HG02884 (cell line): ENCODE measurements at regions not wholly inside any gene's neighbourhood (a gene's known extent, or its start where the extent isn't known, plus 50 kb on each side); places are given as distances from the start of the nearest gene placed in this dataset.
"Not testable (repeated sequence)": the region's sequence is repeated elsewhere in the genome, so short reads cannot be mapped to it uniquely, and the experiment has no call there.

ENCODE experiments used
- ATAC-seq: cut with Tn5 transposase; IDR thresholded peaks from one replicate; pipeline ENCODE4 v1.9.1; 2021; ENCODE audit warnings: mild to moderate bottlenecking, moderate library complexity; ENCODE audit not compliant: unreplicated experiment

- no peak for ATAC-seq
Measured at GRCh38 chr2:47964277-47964676, 58.0 kb upstream of the FBXO11 start.

DNA sequence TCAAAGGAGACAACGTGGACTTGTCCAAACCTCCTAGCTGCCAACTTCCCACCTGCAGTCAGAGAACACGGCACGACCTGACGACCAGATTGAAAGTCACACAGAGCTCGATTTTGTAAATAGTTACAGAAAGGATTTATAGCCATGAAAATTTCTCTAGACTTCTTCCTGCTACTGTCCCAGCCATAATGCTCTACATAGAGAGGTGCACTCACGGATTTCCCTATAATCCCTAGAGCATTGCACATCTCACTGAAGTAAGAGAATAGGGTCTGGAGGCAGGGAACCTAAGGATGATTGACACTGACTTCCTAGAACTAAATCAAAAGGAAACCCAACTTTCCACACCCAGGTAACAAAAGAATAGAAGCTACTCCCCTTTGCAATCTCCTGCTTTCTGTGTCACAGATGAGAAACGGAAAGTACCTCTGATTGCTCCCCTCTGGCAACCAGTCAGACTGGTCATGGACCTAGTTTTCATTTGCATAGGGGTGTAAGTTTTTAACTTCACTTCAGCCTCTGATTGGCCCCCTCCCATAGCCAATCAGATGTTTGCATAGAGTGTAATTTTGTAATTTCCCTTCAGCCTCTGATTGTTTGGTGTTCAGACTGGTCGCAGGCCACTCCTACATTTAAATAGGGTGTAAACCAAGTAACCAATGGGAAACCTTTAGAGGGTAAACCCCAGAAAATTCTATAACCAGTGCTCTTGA lies 58.6 kb upstream of the FBXO11 start:
- ATAC-seq = no peak

GRCh38 chr2:47976728-47977127 lies 70.4 kb upstream of the FBXO11 start:
- ATAC-seq = not testable (repeated sequence)

GRCh38 chr2:47984041-47984440 lies 77.7 kb upstream of the FBXO11 start:
- no peak for ATAC-seq

DNA sequence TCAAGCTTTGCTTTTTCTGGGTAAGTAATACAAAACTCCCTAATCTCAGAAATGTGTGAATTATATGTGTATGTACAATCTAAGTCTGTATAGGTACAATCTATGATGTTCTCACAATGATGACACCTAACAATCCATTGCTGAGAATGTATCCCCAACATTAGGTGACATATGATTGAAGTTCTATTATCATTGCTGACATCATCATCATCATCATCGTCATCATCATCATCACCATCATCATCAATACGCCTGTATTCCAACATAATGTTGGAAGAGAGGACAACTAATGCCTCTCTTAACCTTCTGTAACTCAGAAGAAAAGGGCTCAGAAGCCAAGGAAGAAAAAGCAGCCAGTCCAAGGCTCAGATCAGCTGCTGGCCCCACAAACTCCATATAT lies 84.2 kb upstream of the FBXO11 start:
- ATAC-seq = no peak

GRCh38 chr2:47992671-47993070 lies 86.4 kb upstream of the FBXO11 start:
- ATAC-seq = no peak

DNA sequence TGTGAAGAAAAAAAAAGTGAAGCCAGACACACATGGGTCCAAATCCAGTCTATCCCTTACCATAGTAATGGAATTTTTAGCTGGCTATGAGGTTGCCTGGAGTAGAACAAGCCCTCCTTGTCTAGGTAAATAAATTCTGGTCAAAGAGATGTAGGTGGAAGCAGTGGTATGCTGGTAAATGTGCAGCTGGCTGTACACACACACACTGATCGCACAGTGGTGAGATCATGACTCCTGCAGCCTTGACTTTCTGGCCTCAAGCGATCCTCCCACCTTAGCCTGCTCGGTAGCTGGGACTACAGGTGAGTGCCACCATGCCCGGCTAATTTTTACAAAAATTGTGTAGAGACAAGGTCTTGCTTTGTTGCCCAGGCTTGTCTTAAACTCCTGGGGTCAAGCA lies 90.5 kb upstream of the FBXO11 start:
- ATAC-seq = no peak

DNA sequence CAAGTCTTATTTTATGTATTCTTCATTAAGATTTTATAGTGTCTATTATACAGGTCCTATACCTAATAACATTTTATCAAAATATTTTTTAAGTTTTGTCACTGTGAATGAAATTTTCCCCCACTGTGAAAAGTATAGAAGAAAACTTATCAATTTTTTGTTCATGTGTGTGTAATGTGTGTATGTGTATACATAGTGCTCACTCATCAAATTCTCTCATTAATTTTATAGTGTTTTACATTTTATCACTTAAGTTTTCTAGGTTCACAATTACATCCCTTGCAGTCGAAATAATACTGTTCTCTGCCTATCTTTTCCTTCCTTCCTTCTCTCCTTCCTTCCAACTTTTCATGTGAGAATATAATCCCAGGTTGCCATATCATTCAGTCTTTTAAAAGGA lies 93.2 kb upstream of the FBXO11 start:
- ATAC-seq = no peak

GRCh38 chr2:48001498-48001897 lies 95.2 kb upstream of the FBXO11 start:
- no peak for ATAC-seq

GRCh38 chr2:48006094-48006493 lies 99.8 kb upstream of the FBXO11 start:
- no peak for ATAC-seq

DNA sequence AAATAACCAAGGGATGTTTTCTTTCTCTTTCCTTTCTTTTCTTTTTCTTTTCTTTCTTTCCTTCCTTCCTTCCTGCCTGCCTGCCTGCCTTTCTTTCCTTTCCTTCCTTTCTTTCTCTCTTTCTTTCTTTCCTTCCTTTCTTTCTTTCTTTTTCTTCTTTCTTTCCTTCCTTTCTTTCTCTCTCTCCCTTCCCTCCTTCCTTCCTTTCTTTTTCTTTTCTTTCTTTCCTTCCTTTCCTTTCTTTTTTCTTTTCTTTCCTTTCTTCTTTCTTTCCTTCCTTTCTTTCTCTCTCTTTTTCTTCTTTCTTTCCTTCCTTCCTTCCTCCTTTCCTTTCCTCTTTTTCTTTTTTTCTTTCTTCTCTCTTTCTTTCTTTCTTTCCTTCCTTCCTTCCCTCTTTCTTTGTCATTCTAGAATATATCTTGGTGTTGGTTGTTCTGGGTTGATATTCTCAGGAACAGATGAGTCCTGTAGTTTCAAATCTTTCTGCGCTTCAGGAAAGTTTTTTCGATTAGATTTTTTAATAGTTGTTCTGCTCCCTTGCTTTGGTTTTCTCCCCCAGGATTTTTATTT lies 101.5 kb upstream of the FBXO11 start:
- no peak for ATAC-seq

- ATAC-seq = no peak
Measured at GRCh38 chr2:48009256-48009655, 103.0 kb upstream of the FBXO11 start.

DNA sequence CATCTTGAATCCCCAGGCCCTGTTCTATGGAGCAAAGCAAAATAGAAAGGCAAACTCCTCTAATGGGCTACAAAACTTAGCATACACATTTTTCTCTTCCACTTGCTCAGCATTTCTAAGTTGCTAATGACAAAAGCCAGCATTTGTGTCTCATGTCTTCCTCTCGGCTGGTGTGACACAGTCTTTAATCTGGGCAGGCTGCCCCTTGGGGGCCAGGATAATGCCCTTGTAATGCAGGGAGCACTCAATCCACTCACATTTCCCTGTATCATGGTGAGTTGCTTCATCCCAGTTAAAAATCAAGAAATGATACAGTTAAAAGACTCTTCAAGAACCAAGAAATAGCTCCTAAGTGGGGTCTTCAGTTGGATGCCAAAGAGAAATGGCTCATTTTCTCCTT lies 109.1 kb upstream of the FBXO11 start:
- ATAC-seq = no peak

DNA sequence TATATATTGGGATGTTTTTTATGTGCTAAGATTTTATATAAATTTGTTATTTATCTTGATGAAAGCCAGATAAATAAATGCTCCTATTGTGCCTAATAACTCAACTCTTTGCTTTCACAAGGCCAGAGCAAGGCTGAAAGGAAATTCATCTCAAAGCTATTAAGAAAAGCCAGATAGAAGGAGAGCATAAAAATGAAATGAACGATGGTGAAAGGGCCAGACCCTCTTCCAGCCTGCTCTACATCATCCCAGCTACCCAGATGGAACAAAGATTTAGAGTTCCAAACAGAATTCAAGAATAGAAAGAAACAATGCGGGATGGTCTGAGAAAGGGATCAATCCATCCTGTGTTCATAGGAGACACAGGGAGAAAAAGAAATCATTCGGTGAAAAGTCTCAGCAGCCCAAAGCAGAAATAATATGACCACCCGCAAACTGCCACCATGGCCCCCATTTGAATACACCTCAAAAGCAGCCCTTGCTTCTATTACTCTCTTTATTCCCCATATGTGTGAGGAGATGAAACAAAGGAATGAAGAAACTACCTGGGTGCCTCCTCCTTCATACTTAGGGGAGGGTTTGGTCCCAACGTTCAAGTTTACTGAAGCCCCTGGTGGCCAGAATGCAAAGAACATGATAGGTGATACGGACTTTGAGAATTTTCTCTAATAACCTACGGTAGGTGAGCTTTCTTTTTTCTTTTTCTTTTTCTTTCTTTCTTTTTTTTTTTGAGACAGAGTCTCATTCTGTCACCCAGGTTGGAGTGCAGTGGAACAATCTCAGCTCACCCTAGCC lies 110.1 kb upstream of the FBXO11 start:
- ATAC-seq = no peak

GRCh38 chr2:48017136-48017535 lies 110.8 kb upstream of the FBXO11 start:
- no peak for ATAC-seq

DNA sequence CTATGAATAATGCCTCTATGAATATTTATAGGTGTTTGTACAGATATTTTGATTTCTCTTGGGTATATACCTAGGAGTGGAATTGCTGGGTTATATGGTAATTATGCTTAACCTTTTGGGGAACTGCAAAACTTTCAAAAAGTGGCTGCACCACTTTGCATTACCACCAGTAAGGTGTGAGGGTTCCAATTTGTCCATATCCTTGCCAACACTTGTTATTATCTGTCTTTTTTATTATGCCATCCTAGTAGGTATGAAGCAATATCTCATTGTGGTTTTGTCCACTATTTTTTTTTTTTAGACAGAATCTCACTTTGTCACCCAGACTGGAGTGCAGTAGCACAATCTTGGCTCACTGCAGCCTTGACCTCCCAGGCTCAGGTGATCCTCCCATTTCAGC lies 112.2 kb upstream of the FBXO11 start:
- ATAC-seq = no peak

DNA sequence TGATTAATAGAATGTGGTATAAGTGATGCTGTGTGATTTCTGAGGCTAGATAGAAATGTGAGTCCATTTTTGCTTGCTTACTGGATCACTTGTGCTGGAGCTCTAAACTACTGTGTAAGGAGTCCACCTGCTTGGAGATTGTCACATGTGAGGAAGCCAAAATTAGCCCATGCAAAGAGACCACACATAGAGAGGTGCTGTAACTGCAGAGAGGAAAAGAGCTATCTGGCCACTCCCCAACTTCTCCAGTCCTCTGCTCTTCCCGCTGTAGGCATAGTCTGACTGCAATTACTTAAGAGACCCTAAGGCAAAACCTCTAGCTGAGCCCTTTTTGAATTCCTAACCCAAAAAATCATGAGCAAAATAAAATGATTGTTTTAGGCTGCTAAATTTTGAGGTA lies 120.6 kb upstream of the FBXO11 start:
- ATAC-seq = no peak

DNA sequence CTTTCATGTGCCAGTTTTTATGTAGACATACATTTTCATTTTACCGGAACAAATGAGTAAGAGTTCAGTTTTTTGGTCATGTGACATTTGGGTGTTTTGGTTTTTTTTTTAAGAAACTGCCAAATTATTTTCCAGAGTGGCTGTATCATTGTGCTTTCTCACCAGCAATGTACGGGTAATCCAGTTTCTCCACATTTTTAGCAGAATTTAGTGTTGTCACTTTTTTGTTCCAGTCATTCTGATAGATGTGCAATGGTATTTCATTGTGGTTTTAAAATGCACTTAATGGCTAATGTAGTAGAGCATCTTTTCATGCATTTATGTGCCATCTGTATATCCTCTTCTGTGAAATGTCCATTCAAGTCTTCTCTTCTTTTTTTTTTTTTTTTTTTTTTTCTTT lies 126.5 kb upstream of the FBXO11 start:
- ATAC-seq = no peak

- no peak for ATAC-seq
Measured at GRCh38 chr2:48034295-48034694, 128.0 kb upstream of the FBXO11 start.

GRCh38 chr2:48036312-48036711 lies 130.0 kb upstream of the FBXO11 start:
- ATAC-seq = no peak

GRCh38 chr2:48039209-48039990 lies 133.1 kb upstream of the FBXO11 start:
- no peak for ATAC-seq
